Renal cortical epithelial cell (primary cell): ENCODE measurements at regions not wholly inside any gene's neighbourhood (a gene's known extent, or its start where the extent isn't known, plus 50 kb on each side); places are given as distances from the start of the nearest gene placed in this dataset.
A peak's percentile ranks its signal among the peaks of the same experiment; 100 is the strongest.
"Not testable (repeated sequence)": the region's sequence is repeated elsewhere in the genome, so short reads cannot be mapped to it uniquely, and the experiment has no call there.

Experiments
- DNase-seq: peaks from one replicate; pipeline ENCODE4 v3.0.0-alpha.2; 2011; ENCODE audit warnings: low read depth

GRCh38 chr9:3773362-3774060 lies 247.7 kb upstream of the RFX3 start:
- DNase-seq, result no peak

GRCh38 chr9:3769646-3770045 lies 243.8 kb upstream of the RFX3 start:
- no peak for DNase-seq

- DNase-seq, result peak; percentile 83
Measured at GRCh38 chr9:3768712-3769457, 243.1 kb upstream of the RFX3 start.

- no peak for DNase-seq
Measured at GRCh38 chr9:3768286-3768685, 242.5 kb upstream of the RFX3 start.

- no peak for DNase-seq
Measured at GRCh38 chr9:3762076-3762475, 236.3 kb upstream of the RFX3 start.

GRCh38 chr9:3760031-3760430 lies 234.2 kb upstream of the RFX3 start:
- DNase-seq, result peak; percentile 91

- no peak for DNase-seq
Measured at GRCh38 chr9:3758816-3759576, 233.2 kb upstream of the RFX3 start.

- no peak for DNase-seq
Measured at GRCh38 chr9:3756071-3756470, 230.3 kb upstream of the RFX3 start.

- DNase-seq, result peak; percentile 99
Measured at GRCh38 chr9:3751125-3751758, 225.4 kb upstream of the RFX3 start.

GRCh38 chr9:3750321-3750720 lies 224.5 kb upstream of the RFX3 start:
- DNase-seq, result peak; percentile 63

- peak; percentile 99 for DNase-seq
Measured at GRCh38 chr9:3746296-3747275, 220.8 kb upstream of the RFX3 start.

GRCh38 chr9:3743901-3744413 lies 218.2 kb upstream of the RFX3 start:
- DNase-seq, result no peak

GRCh38 chr9:3742586-3742985 lies 216.8 kb upstream of the RFX3 start:
- DNase-seq, result no peak

- no peak for DNase-seq
Measured at GRCh38 chr9:3741729-3742128, 215.9 kb upstream of the RFX3 start.

GRCh38 chr9:3740690-3741419 lies 215.1 kb upstream of the RFX3 start:
- peak; percentile 92 for DNase-seq

GRCh38 chr9:3736161-3736560 lies 210.4 kb upstream of the RFX3 start:
- DNase-seq, result no peak

- DNase-seq, result no peak
Measured at GRCh38 chr9:3735251-3735650, 209.4 kb upstream of the RFX3 start.

- DNase-seq, result not testable (repeated sequence)
Measured at GRCh38 chr9:3733527-3734262, 207.9 kb upstream of the RFX3 start.

- peak; percentile 64 for DNase-seq
Measured at GRCh38 chr9:3733039-3733408, 207.2 kb upstream of the RFX3 start.
